Parathyroid adenoma (tissue), 2 donors: ENCODE measurements at regions not wholly inside any gene's neighbourhood (a gene's known extent, or its start where the extent isn't known, plus 50 kb on each side); places are given as distances from the start of the nearest gene placed in this dataset.

Source experiments
- H2AFZ ChIP-seq: fragments of 300-600 bp; sonication (generic); one replicate; pipeline ENCODE4 v1.7.0; 2017; ENCODE audit warnings: antibody characterized with exemption, mild to moderate bottlenecking
- H3K27ac ChIP-seq: fragments of 300-600 bp; sonication (generic); one replicate; pipeline ENCODE4 v1.7.0; 2017
- H3K27me3 ChIP-seq: fragments of 300-600 bp; sonication (generic); one replicate; pipeline ENCODE4 v1.7.0; 2017; ENCODE audit warnings: low read length; ENCODE audit not compliant: control insufficient read depth, insufficient read depth
- H3K36me3 ChIP-seq: fragments of 300-600 bp; sonication (generic); one replicate; pipeline ENCODE4 v1.7.0; 2017; ENCODE audit warnings: low read length; ENCODE audit not compliant: control insufficient read depth, insufficient read depth
- H3K4me1 ChIP-seq: fragments of 300-600 bp; sonication (generic); one replicate; pipeline ENCODE4 v1.7.0; 2017; ENCODE audit warnings: control low read depth
- H3K4me2 ChIP-seq: fragments of 300-600 bp; sonication (generic); one replicate; pipeline ENCODE4 v1.7.0; 2017; ENCODE audit warnings: low read length
- H3K4me3 ChIP-seq: fragments of 300-600 bp; sonication (generic); one replicate; pipeline ENCODE4 v1.7.0; 2017; ENCODE audit warnings: low read depth, low read length
- H3K79me2 ChIP-seq: fragments of 300-600 bp; sonication (generic); one replicate; pipeline ENCODE4 v1.7.0; 2017; ENCODE audit warnings: control low read depth
- H3K9ac ChIP-seq: fragments of 300-600 bp; sonication (generic); one replicate; pipeline ENCODE4 v1.7.0; 2017; ENCODE audit warnings: mild to moderate bottlenecking
- H3K9me3 ChIP-seq: fragments of 300-600 bp; sonication (generic); one replicate; pipeline ENCODE4 v1.7.0; 2017; ENCODE audit warnings: low read length; ENCODE audit not compliant: control insufficient read depth
- CTCF ChIP-seq: fragments of 300-600 bp; sonication (generic); IDR thresholded peaks from one replicate; pipeline ENCODE4 v1.7.0; 2017; ENCODE audit warnings: antibody characterized with exemption, mild to moderate bottlenecking
- donor health status: primary hyperparathyroidism.

- Histone ChIP-seq H3K27ac (no peak overlapping the region), H2AFZ (no peak overlapping the region), H3K9me3 (no peaks in the 10 kb centered on the region), H3K79me2 (no peaks in the 10 kb centered on the region), H3K27me3 (no peaks in the 10 kb centered on the region), H3K4me3 (no peak overlapping the region), H3K9ac (no peak overlapping the region), H3K4me2 (no peak overlapping the region), H3K36me3 (no peaks in the 10 kb centered on the region), H3K4me1 (no peaks in the 10 kb centered on the region)
- TF ChIP-seq CTCF, result no peak
Observed at GRCh38 chr6:48486373-48486772, 375.4 kb upstream of the PTCHD4 start.

GRCh38 chr6:48476257-48476656 is 365.3 kb upstream of the PTCHD4 start:
- no peak overlapping the region for H3K4me2 ChIP-seq

GRCh38 chr6:48475275-48475674 is 364.3 kb upstream of the PTCHD4 start:
- TF ChIP-seq CTCF, result no peak

More at GRCh38 chr6:48476257-48476656, 365.3 kb upstream of the PTCHD4 start:
- Histone ChIP-seq H3K4me3 (no peak overlapping the region), H3K79me2 (no peaks in the 10 kb centered on the region), H3K27ac (no peak overlapping the region), H2AFZ (no peak overlapping the region), H3K9ac (no peak overlapping the region), H3K27me3 (no peaks in the 10 kb centered on the region), H3K4me1 (no peaks in the 10 kb centered on the region), H3K36me3 (no peaks in the 10 kb centered on the region), H3K9me3 (no peaks in the 10 kb centered on the region)
- TF ChIP-seq CTCF, result no peak

GRCh38 chr6:48474830-48475229 is 363.8 kb upstream of the PTCHD4 start:
- no peak overlapping the region for H3K9ac ChIP-seq
- no peaks in the 10 kb centered on the region for H3K36me3 ChIP-seq
- H3K4me2 ChIP-seq, result no peak overlapping the region
- no peaks in the 10 kb centered on the region for H3K79me2 ChIP-seq
- H3K27me3 ChIP-seq, result no peaks in the 10 kb centered on the region
- no peaks in the 10 kb centered on the region for H3K4me1 ChIP-seq
- no peaks in the 10 kb centered on the region for H3K9me3 ChIP-seq
- H3K27ac ChIP-seq, result no peak overlapping the region
- no peak overlapping the region for H2AFZ ChIP-seq
- H3K4me3 ChIP-seq, result no peak overlapping the region
- TF ChIP-seq CTCF, result no peak

More at GRCh38 chr6:48475275-48475674, 364.3 kb upstream of the PTCHD4 start:
- H3K27me3 ChIP-seq, result no peaks in the 10 kb centered on the region
- no peaks in the 10 kb centered on the region for H3K79me2 ChIP-seq
- no peak overlapping the region for H3K9ac ChIP-seq
- H3K9me3 ChIP-seq, result no peaks in the 10 kb centered on the region
- H3K36me3 ChIP-seq, result no peaks in the 10 kb centered on the region
- H3K4me2 ChIP-seq, result no peak overlapping the region
- H3K27ac ChIP-seq, result no peak overlapping the region
- H2AFZ ChIP-seq, result no peak overlapping the region
- H3K4me1 ChIP-seq, result no peaks in the 10 kb centered on the region
- no peak overlapping the region for H3K4me3 ChIP-seq

- Histone ChIP-seq H3K4me3 (no peak overlapping the region), H3K9me3 (no peaks in the 10 kb centered on the region)
Observed at GRCh38 chr6:48474136-48474535, 363.1 kb upstream of the PTCHD4 start.

More at GRCh38 chr6:48474136-48474535, 363.1 kb upstream of the PTCHD4 start:
- no peaks in the 10 kb centered on the region for H3K4me1 ChIP-seq
- TF ChIP-seq CTCF, result no peak
- H3K36me3 ChIP-seq, result no peaks in the 10 kb centered on the region
- H3K9ac ChIP-seq, result no peak overlapping the region
- H3K79me2 ChIP-seq, result no peaks in the 10 kb centered on the region
- no peak overlapping the region for H3K4me2 ChIP-seq
- H3K27ac ChIP-seq, result no peak overlapping the region
- no peak overlapping the region for H2AFZ ChIP-seq
- no peaks in the 10 kb centered on the region for H3K27me3 ChIP-seq
